Stimulated activated CD4-positive, alpha-beta T cell treated with anti-CD3 and anti-CD28 coated beads, Interleukin-1b, Interleukin-23, amount 100 ng/mL, for 48 hours (primary cell): ENCODE measurements at regions not wholly inside any gene's neighbourhood (a gene's known extent, or its start where the extent isn't known, plus 50 kb on each side); places are given as distances from the start of the nearest gene placed in this dataset.
"Not testable (repeated sequence)": the region's sequence is repeated elsewhere in the genome, so short reads cannot be mapped to it uniquely, and the experiment has no call there.

Experiments used
- DNase-seq: peaks from one replicate; pipeline ENCODE4 v3.0.0-alpha.2; 2020

GRCh38 chr9:126190994-126191393 lies 135.6 kb upstream of the MVB12B start:
- not testable (repeated sequence) for DNase-seq

DNA sequence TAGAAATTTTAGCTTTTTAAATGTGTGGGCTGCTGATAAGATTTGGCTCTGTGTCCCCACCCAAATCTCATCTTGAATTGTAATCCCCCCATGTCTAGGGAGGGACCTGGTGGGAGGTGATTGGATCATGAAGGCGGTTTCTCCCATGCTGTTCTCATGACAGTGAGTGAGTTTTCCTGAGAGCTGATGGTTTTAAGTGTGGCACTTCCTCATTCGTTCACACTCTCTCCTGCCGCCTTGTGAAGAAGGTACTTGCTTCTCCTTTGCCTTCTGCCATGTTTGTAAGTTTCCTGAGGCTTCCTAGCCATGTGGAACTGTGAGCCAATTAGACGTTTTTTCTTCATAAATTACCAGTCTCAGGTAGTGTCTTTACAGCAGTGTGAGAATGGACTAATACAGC lies 127.8 kb upstream of the MVB12B start:
- DNase-seq: no peak

DNA sequence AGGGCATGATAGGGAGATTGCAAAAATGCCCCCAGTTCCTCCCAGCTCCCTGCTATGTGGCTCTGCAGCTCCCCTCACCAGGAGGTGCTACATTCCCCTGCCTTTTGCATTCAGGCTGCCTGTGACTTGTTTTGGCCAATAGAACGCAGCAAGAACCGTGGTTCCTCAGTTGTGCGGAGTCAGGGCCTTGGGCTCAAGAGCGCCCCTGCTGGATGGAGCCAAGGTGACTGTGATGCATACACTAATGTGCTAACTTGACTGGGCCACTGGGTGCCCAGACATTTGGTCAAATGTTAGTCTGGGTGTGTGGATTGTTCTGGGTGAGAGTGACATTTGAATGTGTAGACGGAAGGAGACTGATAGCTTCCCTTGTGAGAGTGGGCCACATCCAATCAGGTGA lies 123.3 kb upstream of the MVB12B start:
- no peak for DNase-seq

- no peak for DNase-seq
Observed at GRCh38 chr9:126204197-126204596, 122.4 kb upstream of the MVB12B start.

DNA sequence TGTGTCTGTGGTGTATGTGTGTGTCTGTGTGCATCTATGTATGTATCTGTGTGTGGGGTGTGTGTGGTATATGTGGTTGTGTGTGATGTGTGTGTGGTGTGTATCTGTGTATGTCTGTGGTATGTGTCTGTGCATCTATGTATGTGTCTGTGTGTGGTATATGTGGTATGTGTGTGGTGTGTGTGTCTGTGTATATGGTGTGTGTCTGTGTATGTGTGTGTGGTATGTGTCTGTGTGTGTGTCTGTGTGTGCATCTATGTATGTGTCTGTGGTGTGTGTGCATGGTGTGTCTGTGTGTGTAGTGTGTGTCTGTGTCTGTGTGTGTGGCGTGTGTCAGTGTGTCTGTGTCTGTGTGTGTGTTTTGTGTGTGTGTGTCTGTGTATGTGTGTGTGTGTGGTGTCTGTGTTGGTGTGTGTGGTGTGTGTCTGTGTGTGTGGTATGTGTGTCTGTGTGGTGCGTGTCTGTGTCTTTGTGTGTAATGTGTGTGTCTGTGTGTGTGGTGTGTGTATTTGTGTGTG lies 121.9 kb upstream of the MVB12B start:
- no peak for DNase-seq

DNA sequence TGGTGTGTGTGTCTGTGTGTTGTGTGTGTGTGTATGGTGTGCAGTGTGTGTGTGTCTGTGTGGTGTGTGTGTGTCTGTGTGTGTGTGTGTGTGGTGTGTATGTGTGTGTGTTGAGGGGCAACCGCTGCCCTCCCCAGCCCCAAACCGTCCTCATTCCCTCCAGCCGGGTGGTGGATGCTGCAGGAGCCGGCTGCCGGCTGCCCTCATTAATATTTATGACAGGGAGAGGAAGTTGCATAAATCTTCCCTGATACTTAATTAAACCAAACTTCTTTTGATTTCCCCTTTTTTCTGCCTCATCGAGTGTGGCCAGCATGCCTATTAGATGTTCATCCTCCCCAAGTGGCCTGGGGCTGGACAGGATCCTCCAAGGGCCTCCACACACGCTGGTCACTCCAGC lies 121.4 kb upstream of the MVB12B start:
- DNase-seq: no peak

- no peak for DNase-seq
Observed at GRCh38 chr9:126205845-126206498, 120.7 kb upstream of the MVB12B start.

GRCh38 chr9:126207256-126207655 lies 119.4 kb upstream of the MVB12B start:
- DNase-seq: no peak

DNA sequence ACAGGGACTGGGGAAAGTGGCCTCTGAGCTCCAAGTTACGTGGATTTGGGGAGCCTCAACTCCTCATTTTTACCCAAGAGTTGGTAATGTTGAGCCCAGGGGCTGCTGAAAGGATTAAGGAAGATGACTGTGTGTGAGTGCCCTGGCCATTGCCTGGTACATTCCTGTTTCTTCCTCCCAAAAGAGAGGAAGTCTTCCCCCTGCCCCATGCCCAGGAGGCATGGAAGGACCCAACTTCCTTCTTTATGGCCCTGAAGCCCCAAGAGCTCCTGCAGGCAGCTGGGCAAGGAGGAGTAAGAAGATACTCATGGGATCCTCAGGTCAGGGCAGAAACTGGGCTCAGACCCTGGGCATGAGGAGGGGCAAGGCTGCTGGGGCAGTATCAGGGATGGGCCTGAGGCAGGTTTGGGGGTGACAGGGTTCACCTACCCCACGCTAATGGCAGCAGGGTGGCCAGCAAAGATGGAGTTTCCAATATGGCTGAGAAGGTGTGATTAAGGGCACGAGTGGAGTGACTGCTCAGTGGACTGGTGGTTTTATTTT lies 118.3 kb upstream of the MVB12B start:
- no peak for DNase-seq

GRCh38 chr9:126211441-126212074 lies 115.1 kb upstream of the MVB12B start:
- DNase-seq: no peak

DNA sequence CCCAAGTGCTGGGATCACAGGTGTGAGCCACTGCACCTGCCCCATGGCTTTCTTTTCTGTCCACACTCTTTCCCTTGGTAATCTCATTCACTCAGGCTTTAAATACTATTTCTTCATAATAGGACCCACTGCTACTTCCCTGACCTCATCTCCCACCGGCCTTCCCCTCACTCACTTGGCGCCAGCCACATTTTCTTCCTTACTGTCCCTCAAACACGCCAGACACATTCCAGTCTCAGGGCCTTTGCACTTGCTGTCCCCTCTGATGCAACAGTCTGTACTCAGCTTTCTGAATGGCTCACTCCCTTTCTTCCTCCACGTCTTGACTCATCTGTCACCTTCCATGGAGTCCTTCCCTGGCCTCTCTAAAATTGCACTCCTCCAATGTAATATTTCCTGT lies 111.1 kb upstream of the MVB12B start:
- no peak for DNase-seq

- no peak for DNase-seq
Observed at GRCh38 chr9:126216826-126217225, 109.8 kb upstream of the MVB12B start.

GRCh38 chr9:126217250-126217653 lies 109.4 kb upstream of the MVB12B start:
- DNase-seq: no peak

GRCh38 chr9:126217797-126218196 lies 108.8 kb upstream of the MVB12B start:
- no peak for DNase-seq

- no peak for DNase-seq
Observed at GRCh38 chr9:126218359-126219125, 108.1 kb upstream of the MVB12B start.

DNA sequence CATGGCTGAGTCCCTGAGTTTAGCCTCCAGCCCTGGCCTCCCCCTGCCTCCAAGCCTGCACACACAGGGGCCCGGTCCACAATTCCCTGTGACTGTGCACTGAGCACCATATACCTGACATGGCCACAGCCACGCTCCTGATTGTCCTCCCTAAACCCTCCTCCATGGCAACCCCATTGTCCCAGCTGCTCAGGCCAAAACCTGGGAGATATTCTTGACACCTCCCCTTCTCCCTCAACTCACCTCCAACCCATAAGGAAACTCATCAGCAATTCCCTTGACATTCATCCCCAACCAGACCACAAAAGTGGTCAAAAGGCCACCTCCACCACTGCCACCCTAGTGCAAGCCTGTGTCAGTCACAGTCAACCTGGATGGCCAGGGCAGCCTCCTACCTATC lies 107.5 kb upstream of the MVB12B start:
- DNase-seq: no peak

GRCh38 chr9:126219648-126220063 lies 107.0 kb upstream of the MVB12B start:
- DNase-seq: no peak

- DNase-seq: no peak
Observed at GRCh38 chr9:126221480-126221879, 105.1 kb upstream of the MVB12B start.

- DNase-seq: no peak
Observed at GRCh38 chr9:126222363-126222834, 104.2 kb upstream of the MVB12B start.

DNA sequence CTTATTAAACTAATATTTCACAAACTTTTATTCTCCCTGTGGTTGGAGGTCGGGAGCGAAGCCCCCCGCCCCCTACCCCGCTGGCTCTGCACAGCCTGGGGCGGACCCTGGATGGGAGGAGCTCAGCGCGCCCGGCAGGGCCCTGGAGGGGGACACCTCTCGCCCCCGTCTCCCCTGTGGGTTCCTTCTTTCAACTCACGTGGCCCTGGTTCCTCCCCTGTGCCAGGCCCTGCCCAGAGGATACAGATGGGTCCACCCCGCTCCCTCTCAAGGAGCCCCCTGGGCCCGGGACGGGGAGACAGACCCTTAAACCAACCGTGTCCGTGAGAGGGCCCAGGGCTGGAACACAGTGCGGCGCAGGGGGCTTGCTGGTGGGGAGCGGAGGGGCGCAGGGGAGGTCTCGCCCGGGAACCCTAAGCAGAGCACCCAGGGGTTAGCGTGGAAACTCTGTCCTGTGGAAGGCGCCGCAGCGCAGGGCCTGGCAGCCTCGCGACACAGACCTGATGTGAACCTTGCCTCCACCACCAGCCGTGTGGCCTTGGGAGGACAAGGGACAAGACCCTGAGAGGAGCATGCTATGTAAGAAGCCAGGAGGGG lies 103.7 kb upstream of the MVB12B start:
- no peak for DNase-seq

GRCh38 chr9:126223798-126224531 lies 102.7 kb upstream of the MVB12B start:
- no peak for DNase-seq
